SK-N-SH (cell line): ENCODE measurements at regions not wholly inside any gene's neighbourhood (a gene's known extent, or its start where the extent isn't known, plus 50 kb on each side); places are given as distances from the start of the nearest gene placed in this dataset.

Experiments
- CTCF ChIA-PET: fragments of 300-600, 350-600 bp; formaldehyde crosslinking; extraction: SDS; loops from one replicate; lab custom pipeline; 2021; lab: Yijun Ruan, JAX
- POLR2A ChIA-PET: fragments of 350-600 bp; sonication (Branson Sonifier 250); formaldehyde crosslinking; extraction: SDS; loops from one replicate; lab custom pipeline; 2020; ENCODE audit warnings: antibody characterized with exemption, inconsistent platforms; lab: Yijun Ruan, JAX
- DNase-seq: peaks from one replicate; pipeline ENCODE4 v3.0.0; 2012
- H2AFZ ChIP-seq: fragments of 200-600 bp; sonication (generic); 2 replicates; pipeline ENCODE4 v1.8.1; 2016; ENCODE audit warnings: antibody characterized with exemption, mild to moderate bottlenecking, low read depth
- H3F3A ChIP-seq: fragments of 200-600 bp; sonication (generic); replicated peaks from 2 replicates; pipeline ENCODE3; 2016; ENCODE audit warnings: antibody characterized with exemption, mild to moderate bottlenecking; ENCODE audit not compliant: insufficient read depth
- H3K27ac ChIP-seq, 2 experiments: fragments of 200-500 bp in 1 of 2; fragments of 200-600 bp in 1 of 2; sonication (Bioruptor generic) in 1 of 2; sonication (generic), shearing (Covaris generic) in 1 of 2; 2 replicates each; pipeline versions ENCODE4 v1.5.1 to v1.6.1; 2014 to 2016; ENCODE audit warnings: low read depth in 2 of 2, inconsistent platforms in 1 of 2, low read length in 1 of 2, mild to moderate bottlenecking in 1 of 2, mixed read lengths in 1 of 2
- H3K27me3 ChIP-seq: fragments of 200-600 bp; sonication (generic), shearing (Covaris generic); 2 replicates; pipeline ENCODE4 v1.6.1; 2016; ENCODE audit warnings: mixed run types; ENCODE audit not compliant: insufficient read depth
- H3K36me3 ChIP-seq, 2 experiments: fragments of 200-500 bp in 1 of 2; fragments of 200-600 bp in 1 of 2; sonication (Bioruptor generic) in 1 of 2; sonication (generic) in 1 of 2; replicated peaks in 1 of 2; 2 replicates each; pipeline versions ENCODE3 to v1.5.1; 2014 to 2016; ENCODE audit warnings: low read length in 1 of 2, mild to moderate bottlenecking in 1 of 2; ENCODE audit not compliant: insufficient read depth in 2 of 2, control insufficient read depth in 1 of 2
- H3K4me1 ChIP-seq, 2 experiments: fragments of 200-500 bp in 1 of 2; fragments of 200-600 bp in 1 of 2; sonication (Bioruptor generic) in 1 of 2; sonication (generic), shearing (Covaris generic) in 1 of 2; 2 replicates each; pipeline versions ENCODE4 v1.5.1 to v1.6.1; 2014 to 2016; ENCODE audit warnings: low read depth in 1 of 2, low read length in 1 of 2, mixed run types in 1 of 2; ENCODE audit not compliant: insufficient read depth in 2 of 2, control insufficient read depth in 1 of 2
- H3K4me2 ChIP-seq: fragments of 200-600 bp; sonication (generic), shearing (Covaris generic); 2 replicates; pipeline ENCODE4 v1.6.1; 2017; ENCODE audit warnings: mixed run types
- H3K4me3 ChIP-seq, 2 experiments: fragments of 200-500 bp in 1 of 2; fragments of 200-600 bp in 1 of 2; sonication (Bioruptor generic) in 1 of 2; sonication (generic), shearing (Covaris generic) in 1 of 2; 2 replicates each; pipeline versions ENCODE4 v1.5.1 to v1.8.1; 2014 to 2016; ENCODE audit warnings: low read depth in 2 of 2, inconsistent platforms in 1 of 2, low read length in 1 of 2, mild to moderate bottlenecking in 1 of 2, mixed read lengths in 1 of 2, moderate library complexity in 1 of 2
- H3K79me2 ChIP-seq: fragments of 200-600 bp; sonication (generic); 2 replicates; pipeline ENCODE4 v1.8.1; 2017; ENCODE audit warnings: mild to moderate bottlenecking; ENCODE audit not compliant: insufficient read depth
- H3K9ac ChIP-seq: fragments of 200-600 bp; sonication (generic); 2 replicates; pipeline ENCODE4 v1.6.1; 2017; ENCODE audit warnings: mixed run types
- H3K9me2 ChIP-seq: fragments of 200-600 bp; sonication (generic); 2 replicates; pipeline ENCODE4 v1.6.1; 2017; ENCODE audit warnings: mixed run types
- H3K9me3 ChIP-seq: fragments of 200-600 bp; sonication (generic); 2 replicates; pipeline ENCODE4 v1.6.1; 2017; ENCODE audit warnings: mixed run types, mild to moderate bottlenecking, moderate library complexity
- H4K20me1 ChIP-seq: fragments of 200-600 bp; sonication (generic); 2 replicates; pipeline ENCODE4 v1.6.1; 2017; ENCODE audit warnings: mild to moderate bottlenecking, mixed run types; ENCODE audit not compliant: insufficient read depth
- CHD2 ChIP-seq: fragments of 150-350 bp; IDR thresholded peaks from 2 replicates; pipeline ENCODE4 v1.6.1; 2018; ENCODE audit warnings: low read length; ENCODE audit not compliant: partially characterized antibody
- EP300 ChIP-seq, 2 experiments: IDR thresholded peaks; 2 replicates each; pipeline versions ENCODE4 v1.4.0 to v1.6.1; 2012; ENCODE audit warnings: borderline replicate concordance in 1 of 2, low read depth in 1 of 2, low read length in 1 of 2
- GABPA ChIP-seq: IDR thresholded peaks from 2 replicates; pipeline ENCODE4 v1.4.0; 2012; ENCODE audit warnings: low read depth, mild to moderate bottlenecking
- GATA2 ChIP-seq: sonication (generic); formaldehyde crosslinking; IDR thresholded peaks from 2 replicates; pipeline ENCODE4 v1.5.0; 2020; ENCODE audit warnings: mild to moderate bottlenecking, missing genetic modification reagents
- JUND ChIP-seq: IDR thresholded peaks from 2 replicates; pipeline ENCODE4 v1.4.0; 2012
- MEF2A ChIP-seq: IDR thresholded peaks from 2 replicates; pipeline ENCODE4 v1.4.0; 2012; ENCODE audit warnings: low read depth, borderline replicate concordance
- NRF1 ChIP-seq: IDR thresholded peaks from 2 replicates; pipeline ENCODE4 v1.6.1; 2012; ENCODE audit warnings: low read depth, mild to moderate bottlenecking, low read length
- PBX3 ChIP-seq: IDR thresholded peaks from 2 replicates; pipeline ENCODE4; 2012
- TCF12 ChIP-seq: IDR thresholded peaks from 2 replicates; pipeline ENCODE4 v1.4.0; 2012
- WGBS: methylation state at CpG from one replicate; pipeline ENCODE4 v1.1.6; 2017; ENCODE audit warnings: low lambda C conversion rate; 5-methylcytosine and 5-hydroxymethylcytosine counted together
- TF ChIP-seq, protein P1 (sequence below): IDR thresholded peaks from 2 replicates; pipeline ENCODE4 v1.4.0; 2012; ENCODE audit warnings: low read depth
- TF ChIP-seq, protein P2 (sequence below): fragments of 200-600 bp; sonication (generic); IDR thresholded peaks from 2 replicates; pipeline ENCODE4 v1.6.1; 2017; ENCODE audit warnings: antibody characterized with exemption, mild to moderate bottlenecking, moderate library complexity
- TF ChIP-seq, protein P3 (sequence below): IDR thresholded peaks from 2 replicates; pipeline ENCODE4 v1.4.0; 2012; ENCODE audit warnings: low read depth, borderline replicate concordance

DNA sequence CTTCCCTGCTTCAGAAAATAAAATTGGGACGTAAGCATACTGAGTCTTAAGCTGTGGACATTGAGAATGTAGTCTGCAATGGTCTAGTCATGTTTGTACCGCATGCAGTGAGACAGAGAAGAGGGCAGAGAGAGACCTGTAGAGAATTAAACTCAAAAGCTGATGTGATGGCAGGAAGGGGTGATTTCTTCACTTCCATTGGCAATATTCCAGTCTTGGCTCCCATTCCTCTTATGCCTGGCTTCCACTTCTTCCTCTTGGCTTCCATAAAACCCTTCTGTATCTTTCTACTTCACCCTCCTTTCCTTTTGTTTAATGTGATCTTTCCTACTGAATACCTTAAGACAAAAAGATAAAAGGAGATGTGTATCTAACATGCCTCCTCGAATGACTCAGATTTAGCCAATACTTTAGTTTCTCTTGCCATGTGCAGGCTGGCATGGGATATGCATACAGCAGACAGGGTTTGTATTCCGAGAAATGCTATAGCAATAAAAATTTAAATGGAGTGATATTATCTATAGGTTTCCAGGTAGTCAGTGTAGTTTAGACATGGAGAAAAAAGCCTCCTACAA is 423.1 kb upstream of the DYNLRB2 start:
- DNase-seq = no peak
- Histone ChIP-seq H3K27ac (no peak overlapping the region), H3K4me2 (no peak overlapping the region), H3K27me3 (no peaks in the 10 kb centered on the region), H3K9ac (no peak overlapping the region), H3K9me2 (no peaks in the 10 kb centered on the region), H3K4me1 (peaks cover 0 to 16% of the 10 kb centered on the region in 2 experiments; a peak in 2 of 4 replicates), H4K20me1 (no peaks in the 10 kb centered on the region), H3K4me3 (no peak overlapping the region), H3K36me3 (no peaks in the 10 kb centered on the region), H2AFZ (no peak overlapping the region), H3F3A (no peaks in the 10 kb centered on the region), H3K79me2 (no peaks in the 10 kb centered on the region), H3K9me3 (no peaks in the 10 kb centered on the region)
- TF ChIP-seq EP300 (IDR thresholded peaks at IDR 0.05; ENCODE audit: borderline replicate concordance in 1 of 2, low read depth in 1 of 2, low read length in 1 of 2) (no peak), GATA2 (CRISPR knock-in tag) (no peak), TCF12 (no peak), MEF2A (no peak)
- TF ChIP-seq, protein P1, sequence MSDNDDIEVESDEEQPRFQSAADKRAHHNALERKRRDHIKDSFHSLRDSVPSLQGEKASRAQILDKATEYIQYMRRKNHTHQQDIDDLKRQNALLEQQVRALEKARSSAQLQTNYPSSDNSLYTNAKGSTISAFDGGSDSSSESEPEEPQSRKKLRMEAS = no peak
- TF ChIP-seq, protein P2, sequence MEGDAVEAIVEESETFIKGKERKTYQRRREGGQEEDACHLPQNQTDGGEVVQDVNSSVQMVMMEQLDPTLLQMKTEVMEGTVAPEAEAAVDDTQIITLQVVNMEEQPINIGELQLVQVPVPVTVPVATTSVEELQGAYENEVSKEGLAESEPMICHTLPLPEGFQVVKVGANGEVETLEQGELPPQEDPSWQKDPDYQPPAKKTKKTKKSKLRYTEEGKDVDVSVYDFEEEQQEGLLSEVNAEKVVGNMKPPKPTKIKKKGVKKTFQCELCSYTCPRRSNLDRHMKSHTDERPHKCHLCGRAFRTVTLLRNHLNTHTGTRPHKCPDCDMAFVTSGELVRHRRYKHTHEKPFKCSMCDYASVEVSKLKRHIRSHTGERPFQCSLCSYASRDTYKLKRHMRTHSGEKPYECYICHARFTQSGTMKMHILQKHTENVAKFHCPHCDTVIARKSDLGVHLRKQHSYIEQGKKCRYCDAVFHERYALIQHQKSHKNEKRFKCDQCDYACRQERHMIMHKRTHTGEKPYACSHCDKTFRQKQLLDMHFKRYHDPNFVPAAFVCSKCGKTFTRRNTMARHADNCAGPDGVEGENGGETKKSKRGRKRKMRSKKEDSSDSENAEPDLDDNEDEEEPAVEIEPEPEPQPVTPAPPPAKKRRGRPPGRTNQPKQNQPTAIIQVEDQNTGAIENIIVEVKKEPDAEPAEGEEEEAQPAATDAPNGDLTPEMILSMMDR = no peak
- WGBS = 37% methylated on average over 4 of the region's 4 CpGs
- POLR2A ChIA-PET = no interaction called here
- CTCF ChIA-PET = no interaction called here

DNA sequence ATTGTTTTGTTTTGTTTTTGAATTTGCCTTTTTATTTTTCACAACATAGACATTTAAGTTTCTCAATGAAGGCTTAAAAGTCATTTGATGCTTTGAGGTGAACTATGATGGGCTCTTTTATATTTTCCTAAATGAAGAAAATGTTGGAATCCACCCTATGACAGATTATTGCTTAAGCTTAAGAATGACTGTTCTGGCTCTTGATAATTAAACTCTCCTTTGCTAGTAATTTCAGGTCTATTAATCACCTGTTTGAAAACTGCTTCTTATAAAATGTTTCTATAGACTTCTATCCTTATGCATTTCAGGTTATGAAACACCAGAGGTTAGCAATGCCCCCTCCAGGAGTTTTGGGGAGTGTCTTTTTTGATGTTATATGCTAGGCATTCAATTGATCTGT is 424.1 kb upstream of the DYNLRB2 start:
- CTCF ChIA-PET = interaction anchor here (0.7 kb wide), 1 partner anchor 72 kb away, joined by 3 read pairs; no protein-coding TSS in a partner anchor

More for the DNA sequence above, 424.1 kb upstream of the DYNLRB2 start:
- Histone ChIP-seq H3K9me2 (no peaks in the 10 kb centered on the region), H3K4me2 (no peak overlapping the region), H3K79me2 (no peaks in the 10 kb centered on the region), H2AFZ (no peak overlapping the region), H3K4me3 (no peak overlapping the region), H3K9me3 (no peaks in the 10 kb centered on the region), H3K27me3 (no peaks in the 10 kb centered on the region), H3K36me3 (no peaks in the 10 kb centered on the region), H3K27ac (no peak overlapping the region), H3K4me1 (peaks cover 0 to 12% of the 10 kb centered on the region in 2 experiments; a peak in 2 of 4 replicates), H4K20me1 (no peaks in the 10 kb centered on the region), H3F3A (no peaks in the 10 kb centered on the region), H3K9ac (no peak overlapping the region)
- DNase-seq = no peak
- TF ChIP-seq NRF1 (no peak), PBX3 (no peak), GABPA (no peak), CHD2 (no peak), JUND (no peak)
- TF ChIP-seq, protein P3, sequence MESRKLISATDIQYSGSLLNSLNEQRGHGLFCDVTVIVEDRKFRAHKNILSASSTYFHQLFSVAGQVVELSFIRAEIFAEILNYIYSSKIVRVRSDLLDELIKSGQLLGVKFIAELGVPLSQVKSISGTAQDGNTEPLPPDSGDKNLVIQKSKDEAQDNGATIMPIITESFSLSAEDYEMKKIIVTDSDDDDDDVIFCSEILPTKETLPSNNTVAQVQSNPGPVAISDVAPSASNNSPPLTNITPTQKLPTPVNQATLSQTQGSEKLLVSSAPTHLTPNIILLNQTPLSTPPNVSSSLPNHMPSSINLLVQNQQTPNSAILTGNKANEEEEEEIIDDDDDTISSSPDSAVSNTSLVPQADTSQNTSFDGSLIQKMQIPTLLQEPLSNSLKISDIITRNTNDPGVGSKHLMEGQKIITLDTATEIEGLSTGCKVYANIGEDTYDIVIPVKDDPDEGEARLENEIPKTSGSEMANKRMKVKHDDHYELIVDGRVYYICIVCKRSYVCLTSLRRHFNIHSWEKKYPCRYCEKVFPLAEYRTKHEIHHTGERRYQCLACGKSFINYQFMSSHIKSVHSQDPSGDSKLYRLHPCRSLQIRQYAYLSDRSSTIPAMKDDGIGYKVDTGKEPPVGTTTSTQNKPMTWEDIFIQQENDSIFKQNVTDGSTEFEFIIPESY = no peak
- POLR2A ChIA-PET = no interaction called here
